Neural progenitor cell (in vitro differentiated cells): ENCODE measurements at regions not wholly inside any gene's neighbourhood (a gene's known extent, or its start where the extent isn't known, plus 50 kb on each side); places are given as distances from the start of the nearest gene placed in this dataset.

Experiments used
- EZH2phosphoT487 ChIP-seq: fragments of 200-600 bp; sonication (generic); IDR thresholded peaks from 2 replicates; pipeline ENCODE4 v1.6.1; 2017; ENCODE audit warnings: antibody characterized with exemption
- TF ChIP-seq, protein P1 (sequence below): fragments of 200-600 bp; sonication (generic); IDR thresholded peaks from 2 replicates; pipeline ENCODE4 v1.5.1; 2017; ENCODE audit warnings: antibody characterized with exemption, mild to moderate bottlenecking

DNA sequence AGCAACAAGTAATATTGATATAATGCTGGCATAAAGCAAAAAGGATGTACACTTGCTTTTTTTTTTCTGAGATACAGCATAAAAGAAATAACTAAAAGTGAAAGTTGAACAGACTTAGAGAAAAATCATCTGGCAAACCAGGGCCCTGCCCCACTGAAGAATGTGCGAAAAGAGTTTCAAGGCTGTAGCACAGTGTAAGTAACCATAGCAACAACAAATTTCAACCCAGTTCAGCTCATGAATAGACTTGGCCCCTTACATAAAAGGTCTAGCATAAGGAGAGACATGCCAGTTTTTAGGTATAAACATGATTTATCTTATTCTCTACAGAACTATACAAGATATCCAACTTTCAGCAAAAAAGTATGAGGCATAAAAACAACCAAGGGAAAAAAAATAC lies 113.7 kb upstream of the GYPC start:
- TF ChIP-seq, protein P1, sequence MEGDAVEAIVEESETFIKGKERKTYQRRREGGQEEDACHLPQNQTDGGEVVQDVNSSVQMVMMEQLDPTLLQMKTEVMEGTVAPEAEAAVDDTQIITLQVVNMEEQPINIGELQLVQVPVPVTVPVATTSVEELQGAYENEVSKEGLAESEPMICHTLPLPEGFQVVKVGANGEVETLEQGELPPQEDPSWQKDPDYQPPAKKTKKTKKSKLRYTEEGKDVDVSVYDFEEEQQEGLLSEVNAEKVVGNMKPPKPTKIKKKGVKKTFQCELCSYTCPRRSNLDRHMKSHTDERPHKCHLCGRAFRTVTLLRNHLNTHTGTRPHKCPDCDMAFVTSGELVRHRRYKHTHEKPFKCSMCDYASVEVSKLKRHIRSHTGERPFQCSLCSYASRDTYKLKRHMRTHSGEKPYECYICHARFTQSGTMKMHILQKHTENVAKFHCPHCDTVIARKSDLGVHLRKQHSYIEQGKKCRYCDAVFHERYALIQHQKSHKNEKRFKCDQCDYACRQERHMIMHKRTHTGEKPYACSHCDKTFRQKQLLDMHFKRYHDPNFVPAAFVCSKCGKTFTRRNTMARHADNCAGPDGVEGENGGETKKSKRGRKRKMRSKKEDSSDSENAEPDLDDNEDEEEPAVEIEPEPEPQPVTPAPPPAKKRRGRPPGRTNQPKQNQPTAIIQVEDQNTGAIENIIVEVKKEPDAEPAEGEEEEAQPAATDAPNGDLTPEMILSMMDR: no peak
- no peak for TF ChIP-seq EZH2phosphoT487
